Retinal pigment epithelial cell (primary cell): ENCODE measurements at regions not wholly inside any gene's neighbourhood (a gene's known extent, or its start where the extent isn't known, plus 50 kb on each side); places are given as distances from the start of the nearest gene placed in this dataset.
A peak's percentile ranks its signal among the peaks of the same experiment; 100 is the strongest.

Experiments
- DNase-seq: peaks from one replicate; pipeline ENCODE4 v3.0.0-alpha.2; 2010; ENCODE audit warnings: low read depth
- H3K4me3 ChIP-seq: 2 replicates; pipeline ENCODE4 v1.5.1; 2011; ENCODE audit warnings: mild to moderate bottlenecking, low read length, control low read depth, moderate library complexity
- TF ChIP-seq, protein P1 (sequence below): conservative IDR thresholded peaks from 2 replicates; pipeline ENCODE4 v1.5.1; 2011; ENCODE audit warnings: low read depth, low read length, control low read depth, inconsistent platforms

DNA sequence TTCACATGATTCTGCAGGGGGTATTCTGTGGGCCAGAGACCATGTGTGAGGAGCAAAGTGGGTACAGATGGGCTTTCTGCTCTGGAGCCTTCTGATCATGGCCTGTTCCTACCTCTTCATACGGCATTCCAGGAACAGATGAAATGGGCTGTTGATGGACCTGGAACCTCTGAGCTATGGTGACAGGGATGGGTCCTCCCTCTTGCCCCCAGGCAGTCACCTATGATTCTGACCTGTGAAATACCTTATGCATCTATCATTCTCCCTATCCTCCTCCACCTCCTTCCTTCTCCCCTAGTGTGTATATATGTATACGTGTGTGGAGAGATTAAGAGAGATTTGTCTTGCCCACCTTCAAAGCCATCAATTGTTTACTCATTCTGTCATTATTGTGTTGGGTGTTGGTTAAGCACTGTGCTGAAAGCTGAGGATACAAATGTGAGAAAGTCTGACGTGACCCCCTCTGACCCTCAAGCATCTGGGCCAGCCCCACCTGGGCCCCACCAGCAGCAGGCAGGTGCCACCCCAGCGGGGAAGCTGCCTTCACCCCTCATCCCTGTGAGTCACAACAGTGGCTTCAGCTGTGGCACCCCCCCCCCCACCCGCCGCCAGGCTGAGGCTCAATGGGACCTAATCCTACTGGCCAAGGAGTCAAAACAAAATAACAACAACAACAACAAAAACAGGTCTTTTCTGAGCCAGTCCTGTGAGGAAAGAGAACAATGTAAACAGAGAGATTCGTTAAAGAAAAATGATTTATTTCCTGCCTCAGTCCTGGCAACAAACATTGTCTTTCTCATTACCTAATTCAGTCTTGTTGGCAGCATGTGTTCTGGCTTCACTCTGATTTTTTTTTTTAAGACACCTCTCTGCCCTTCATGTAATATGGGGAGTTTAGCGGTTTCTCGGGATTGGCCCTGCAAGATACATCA lies 103.8 kb upstream of the CDC42EP3 start:
- TF ChIP-seq, protein P1, sequence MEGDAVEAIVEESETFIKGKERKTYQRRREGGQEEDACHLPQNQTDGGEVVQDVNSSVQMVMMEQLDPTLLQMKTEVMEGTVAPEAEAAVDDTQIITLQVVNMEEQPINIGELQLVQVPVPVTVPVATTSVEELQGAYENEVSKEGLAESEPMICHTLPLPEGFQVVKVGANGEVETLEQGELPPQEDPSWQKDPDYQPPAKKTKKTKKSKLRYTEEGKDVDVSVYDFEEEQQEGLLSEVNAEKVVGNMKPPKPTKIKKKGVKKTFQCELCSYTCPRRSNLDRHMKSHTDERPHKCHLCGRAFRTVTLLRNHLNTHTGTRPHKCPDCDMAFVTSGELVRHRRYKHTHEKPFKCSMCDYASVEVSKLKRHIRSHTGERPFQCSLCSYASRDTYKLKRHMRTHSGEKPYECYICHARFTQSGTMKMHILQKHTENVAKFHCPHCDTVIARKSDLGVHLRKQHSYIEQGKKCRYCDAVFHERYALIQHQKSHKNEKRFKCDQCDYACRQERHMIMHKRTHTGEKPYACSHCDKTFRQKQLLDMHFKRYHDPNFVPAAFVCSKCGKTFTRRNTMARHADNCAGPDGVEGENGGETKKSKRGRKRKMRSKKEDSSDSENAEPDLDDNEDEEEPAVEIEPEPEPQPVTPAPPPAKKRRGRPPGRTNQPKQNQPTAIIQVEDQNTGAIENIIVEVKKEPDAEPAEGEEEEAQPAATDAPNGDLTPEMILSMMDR, result no peak
- no peak overlapping the region for H3K4me3 ChIP-seq
- no peak for DNase-seq

- no peak overlapping the region for H3K4me3 ChIP-seq
- TF ChIP-seq, protein P1, result no peak
- DNase-seq, result no peak
These were observed 104.4 kb upstream of the CDC42EP3 start for GRCh38 chr2:37775908-37776250.

DNA sequence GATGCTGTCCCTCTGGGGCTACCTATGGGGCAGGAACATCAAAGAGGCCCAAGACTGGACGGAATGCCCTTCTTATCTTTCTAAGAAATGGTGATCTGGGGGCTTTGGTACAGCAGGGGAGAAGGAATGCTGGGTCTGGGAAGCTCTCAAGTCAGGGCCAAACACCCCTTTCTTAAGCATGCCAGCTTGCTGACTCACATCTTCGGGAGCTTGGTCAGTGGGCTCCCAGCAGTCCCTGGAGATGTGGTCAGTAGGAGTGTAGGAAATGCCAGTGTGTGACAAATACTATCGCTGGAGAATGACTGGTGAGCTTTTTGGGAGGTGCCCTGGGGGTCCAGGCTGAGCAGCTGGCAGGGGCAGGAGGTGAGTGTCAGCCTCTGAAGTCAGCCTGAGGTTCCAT lies 105.0 kb upstream of the CDC42EP3 start:
- DNase-seq, result peak; percentile 89
- H3K4me3 ChIP-seq, result no peak overlapping the region

GRCh38 chr2:37779139-37779538 lies 107.7 kb upstream of the CDC42EP3 start:
- TF ChIP-seq, protein P1, result no peak
- no peak overlapping the region for H3K4me3 ChIP-seq
- no peak for DNase-seq

More for the DNA sequence above, 105.0 kb upstream of the CDC42EP3 start:
- TF ChIP-seq, protein P1, result no peak

- TF ChIP-seq, protein P1, result no peak
- DNase-seq, result no peak
- no peak overlapping the region for H3K4me3 ChIP-seq
These were observed 108.4 kb upstream of the CDC42EP3 start for GRCh38 chr2:37779611-37780386.

GRCh38 chr2:37780387-37780676 lies 108.9 kb upstream of the CDC42EP3 start:
- DNase-seq, result no peak
- no peak overlapping the region for H3K4me3 ChIP-seq
- TF ChIP-seq, protein P1, result no peak

DNA sequence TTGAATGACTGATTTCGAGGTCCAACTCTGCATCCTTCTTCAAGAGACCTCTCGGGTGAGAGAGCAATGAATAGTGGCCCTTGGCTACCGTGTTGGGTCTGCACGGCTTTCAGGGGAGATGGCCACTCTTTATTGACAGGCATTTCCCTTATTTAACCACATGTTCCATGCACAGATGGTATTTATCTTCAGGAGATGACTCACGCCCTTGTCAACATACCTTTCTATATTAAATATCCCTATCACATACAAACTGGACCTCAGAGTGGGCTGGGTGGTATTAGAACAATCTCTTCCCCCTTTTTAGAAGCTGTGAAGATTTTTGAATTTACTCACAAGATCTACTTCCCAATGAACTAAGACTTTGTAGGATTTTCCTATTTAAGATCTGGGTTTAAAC lies 109.6 kb upstream of the CDC42EP3 start:
- no peak overlapping the region for H3K4me3 ChIP-seq
- TF ChIP-seq, protein P1, result no peak
- no peak for DNase-seq
